Gastrocnemius medialis (tissue), 4 donors: ENCODE measurements at regions not wholly inside any gene's neighbourhood (a gene's known extent, or its start where the extent isn't known, plus 50 kb on each side); places are given as distances from the start of the nearest gene placed in this dataset.

Source experiments
- POLR2A ChIP-seq, 2 donors: fragments of 450-650 bp; IDR thresholded peaks; one replicate each; pipeline ENCODE4 v1.6.1; 2017; ENCODE audit warnings: antibody characterized with exemption in 2 of 2, mild to moderate bottlenecking in 2 of 2, moderate library complexity in 2 of 2
- TF ChIP-seq, protein P1 (sequence below), 5 experiments: fragments of 450-650 bp in 3 of 5; fragments of 200-600 bp in 2 of 5; sonication (generic) in 2 of 5; IDR thresholded peaks in 4 of 5; conservative IDR thresholded peaks in 1 of 5; 1 replicate in 4 of 5; 2 replicates in 1 of 5; pipeline ENCODE4 v1.5.1; 2016 to 2019; ENCODE audit warnings: antibody characterized with exemption in 5 of 5, mild to moderate bottlenecking in 3 of 5, moderate library complexity in 3 of 5

DNA sequence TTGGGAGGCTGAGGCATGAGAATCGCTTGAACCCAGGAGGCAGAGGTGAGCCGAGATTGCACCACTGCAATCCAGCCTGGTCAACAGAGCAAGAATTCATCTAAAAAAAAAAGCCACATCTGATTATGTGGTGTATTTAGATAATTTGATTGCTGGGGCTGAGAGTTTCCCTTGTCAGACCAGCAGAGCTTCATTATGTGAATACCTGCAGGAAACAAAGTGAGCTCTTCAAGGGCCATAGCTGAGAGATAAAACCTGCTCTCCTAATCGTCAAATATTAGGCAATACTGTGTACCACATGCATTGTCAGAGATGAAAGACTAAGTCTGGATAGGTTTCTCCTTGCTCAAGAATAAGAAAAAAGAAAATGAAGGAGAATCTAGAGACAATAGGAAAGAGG lies 800.0 kb upstream of the IGFBP7 start:
- TF ChIP-seq POLR2A (IDR thresholded peaks at IDR 0.05) = no peak
- TF ChIP-seq, protein P1, sequence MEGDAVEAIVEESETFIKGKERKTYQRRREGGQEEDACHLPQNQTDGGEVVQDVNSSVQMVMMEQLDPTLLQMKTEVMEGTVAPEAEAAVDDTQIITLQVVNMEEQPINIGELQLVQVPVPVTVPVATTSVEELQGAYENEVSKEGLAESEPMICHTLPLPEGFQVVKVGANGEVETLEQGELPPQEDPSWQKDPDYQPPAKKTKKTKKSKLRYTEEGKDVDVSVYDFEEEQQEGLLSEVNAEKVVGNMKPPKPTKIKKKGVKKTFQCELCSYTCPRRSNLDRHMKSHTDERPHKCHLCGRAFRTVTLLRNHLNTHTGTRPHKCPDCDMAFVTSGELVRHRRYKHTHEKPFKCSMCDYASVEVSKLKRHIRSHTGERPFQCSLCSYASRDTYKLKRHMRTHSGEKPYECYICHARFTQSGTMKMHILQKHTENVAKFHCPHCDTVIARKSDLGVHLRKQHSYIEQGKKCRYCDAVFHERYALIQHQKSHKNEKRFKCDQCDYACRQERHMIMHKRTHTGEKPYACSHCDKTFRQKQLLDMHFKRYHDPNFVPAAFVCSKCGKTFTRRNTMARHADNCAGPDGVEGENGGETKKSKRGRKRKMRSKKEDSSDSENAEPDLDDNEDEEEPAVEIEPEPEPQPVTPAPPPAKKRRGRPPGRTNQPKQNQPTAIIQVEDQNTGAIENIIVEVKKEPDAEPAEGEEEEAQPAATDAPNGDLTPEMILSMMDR (IDR thresholded peaks at IDR 0.05 in 4 of 5, conservative IDR thresholded peaks at IDR 0.05 in 1 of 5) = no peak
